WERI-Rb-1 (cell line): ENCODE measurements at regions not wholly inside any gene's neighbourhood (a gene's known extent, or its start where the extent isn't known, plus 50 kb on each side); places are given as distances from the start of the nearest gene placed in this dataset.
"Not testable (repeated sequence)": the region's sequence is repeated elsewhere in the genome, so short reads cannot be mapped to it uniquely, and the experiment has no call there.

Source experiments
- DNase-seq: peaks from one replicate; pipeline ENCODE4 v3.0.0-alpha.2; 2020
- H3K27ac ChIP-seq: fragments of 250-450 bp; sonication (Bioruptor Pico); 2 replicates; pipeline ENCODE4 v1.5.1; 2020; ENCODE audit warnings: mild to moderate bottlenecking, moderate library complexity
- H3K27me3 ChIP-seq: fragments of 250-450 bp; sonication (Bioruptor Pico); 2 replicates; pipeline ENCODE4 v1.5.1; 2021; ENCODE audit warnings: mild to moderate bottlenecking, low read depth, moderate library complexity; ENCODE audit not compliant: insufficient read depth, severe bottlenecking
- H3K36me3 ChIP-seq: fragments of 250-450 bp; sonication (Bioruptor Pico); 2 replicates; pipeline ENCODE4 v1.5.1; 2020; ENCODE audit warnings: mild to moderate bottlenecking, moderate library complexity
- H3K4me3 ChIP-seq: 2 replicates; pipeline ENCODE4 v1.5.1; 2011; ENCODE audit warnings: low read depth, mild to moderate bottlenecking, control low read depth, low read length
- H3K9me3 ChIP-seq: fragments of 250-450 bp; sonication (Bioruptor Pico); 2 replicates; pipeline ENCODE4 v1.5.1; 2021; ENCODE audit warnings: mild to moderate bottlenecking, moderate library complexity; ENCODE audit not compliant: severe bottlenecking
- CTCF ChIP-seq: IDR thresholded peaks from 2 replicates; pipeline ENCODE4 v1.5.1; 2011; ENCODE audit warnings: low read depth, mild to moderate bottlenecking, control low read depth, inconsistent platforms, low read length

GRCh38 chr21:14824126-14824525 lies 240.7 kb downstream of the NRIP1 start:
- no peaks in the 10 kb centered on the region for H3K27me3 ChIP-seq
- no peak for DNase-seq
- no peaks in the 10 kb centered on the region for H3K36me3 ChIP-seq
- no peak overlapping the region for H3K27ac ChIP-seq
- H3K4me3 ChIP-seq = no peak overlapping the region
- TF ChIP-seq CTCF = no peak
- H3K9me3 ChIP-seq = no peaks in the 10 kb centered on the region

GRCh38 chr21:14817311-14817710 lies 247.5 kb downstream of the NRIP1 start:
- no peaks in the 10 kb centered on the region for H3K36me3 ChIP-seq
- H3K27ac ChIP-seq = no peak overlapping the region
- no peak for DNase-seq
- no peaks in the 10 kb centered on the region for H3K27me3 ChIP-seq
- no peaks in the 10 kb centered on the region for H3K9me3 ChIP-seq
- H3K4me3 ChIP-seq = no peak overlapping the region
- TF ChIP-seq CTCF = no peak

GRCh38 chr21:14814991-14815390 lies 249.8 kb downstream of the NRIP1 start:
- H3K36me3 ChIP-seq = no peaks in the 10 kb centered on the region
- no peak overlapping the region for H3K27ac ChIP-seq
- no peak for TF ChIP-seq CTCF
- no peaks in the 10 kb centered on the region for H3K27me3 ChIP-seq
- DNase-seq = no peak
- H3K4me3 ChIP-seq = no peak overlapping the region
- H3K9me3 ChIP-seq = no peaks in the 10 kb centered on the region

GRCh38 chr21:14814282-14814681 lies 250.5 kb downstream of the NRIP1 start:
- TF ChIP-seq CTCF = no peak
- H3K36me3 ChIP-seq = no peaks in the 10 kb centered on the region
- no peak overlapping the region for H3K4me3 ChIP-seq
- H3K27me3 ChIP-seq = no peaks in the 10 kb centered on the region
- H3K9me3 ChIP-seq = no peaks in the 10 kb centered on the region
- no peak overlapping the region for H3K27ac ChIP-seq
- DNase-seq = no peak

GRCh38 chr21:14804170-14804569 lies 258.1 kb upstream of the SAMSN1 start:
- H3K27ac ChIP-seq, DNase-seq, H3K9me3 ChIP-seq, H3K36me3 ChIP-seq, H3K27me3 ChIP-seq, H3K4me3 ChIP-seq: not testable (repeated sequence)

GRCh38 chr21:14797543-14797942 lies 251.4 kb upstream of the SAMSN1 start:
- no peak overlapping the region for H3K27ac ChIP-seq
- H3K4me3 ChIP-seq = no peak overlapping the region
- peaks cover 6% of the 10 kb centered on the region for H3K9me3 ChIP-seq
- no peaks in the 10 kb centered on the region for H3K27me3 ChIP-seq
- no peak for DNase-seq
- no peak for TF ChIP-seq CTCF
- no peaks in the 10 kb centered on the region for H3K36me3 ChIP-seq

- H3K9me3 ChIP-seq = no peaks in the 10 kb centered on the region
- no peak for DNase-seq
- no peak for TF ChIP-seq CTCF
- no peak overlapping the region for H3K4me3 ChIP-seq
- H3K27ac ChIP-seq = no peak overlapping the region
- no peaks in the 10 kb centered on the region for H3K36me3 ChIP-seq
- no peaks in the 10 kb centered on the region for H3K27me3 ChIP-seq
Measured at GRCh38 chr21:14787312-14787711, 241.2 kb upstream of the SAMSN1 start.
